Kidney (tissue), 13 donors: ENCODE measurements at regions not wholly inside any gene's neighbourhood (a gene's known extent, or its start where the extent isn't known, plus 50 kb on each side); places are given as distances from the start of the nearest gene placed in this dataset.

ENCODE experiments used
- DNase-seq, 5 donors: peaks; one replicate each; pipeline ENCODE4 v3.0.0-alpha.2; 2013 to 2020
- FAIRE-seq: peaks from 2 replicates; lab custom pipeline; 2012; peaks lifted over from hg19 to GRCh38; lab: Jason Lieb, UNC
- H3K27ac ChIP-seq, 2 donors: one replicate each; pipeline ENCODE4 v1.7.0; 2013; ENCODE audit warnings: low read depth in 2 of 2, low read length in 2 of 2, inconsistent platforms in 1 of 2
- H3K27me3 ChIP-seq: one replicate; pipeline ENCODE4 v1.7.1; 2013; ENCODE audit warnings: low read length, inconsistent platforms; ENCODE audit not compliant: control insufficient read depth, insufficient read depth
- H3K36me3 ChIP-seq, 3 donors: one replicate each; pipeline versions ENCODE4 v1.7.0 to v1.7.1; 2013; ENCODE audit warnings: low read length in 3 of 3, control low read depth in 1 of 3, inconsistent platforms in 1 of 3; ENCODE audit not compliant: insufficient read depth in 3 of 3, control insufficient read depth in 2 of 3
- H3K4me1 ChIP-seq, 3 donors: one replicate each; pipeline versions ENCODE4 v1.7.0 to v1.7.1; 2013; ENCODE audit warnings: low read length in 3 of 3, inconsistent platforms in 1 of 3, low read depth in 1 of 3; ENCODE audit not compliant: control insufficient read depth in 2 of 3, insufficient read depth in 2 of 3
- H3K4me3 ChIP-seq, 3 donors: one replicate each; pipeline versions ENCODE4 v1.7.0 to v1.8.1; 2013; ENCODE audit warnings: low read length in 3 of 3, control low read depth in 1 of 3, inconsistent platforms in 1 of 3
- H3K9ac ChIP-seq, 3 donors: one replicate each; pipeline versions ENCODE4 v1.7.0 to v1.7.1; 2013; ENCODE audit warnings: low read length in 3 of 3, control low read depth in 1 of 3, inconsistent platforms in 1 of 3
- H3K9me3 ChIP-seq, 3 donors: one replicate each; pipeline versions ENCODE4 v1.7.0 to v1.7.1; 2013; ENCODE audit warnings: low read length in 3 of 3, control low read depth in 1 of 3, inconsistent platforms in 1 of 3; ENCODE audit not compliant: control insufficient read depth in 2 of 3, insufficient read depth in 1 of 3
- intact Hi-C: fragments of 100-400 bp; cut with DNase I; formaldehyde crosslinking; loops from one replicate; pipeline ENCODE4 v1.11.1; 2022
- TF ChIP-seq, protein P1 (sequence below): IDR thresholded peaks from 3 replicates; pipeline ENCODE4 v1.5.1; 2012; ENCODE audit warnings: mild to moderate bottlenecking, moderate library complexity, borderline replicate concordance; ENCODE audit not compliant: insufficient read depth; ENCODE audit errors: extremely low read depth
- donor health status: control.
- donor health status: control.
- donor health status: control.
- donor health status: control.
- donor health status: control.
- donor health status: DM: yes; HTN: yes; CAD: no.
- donor health status: Normal renal cell carcinoma (clear cell type).

DNA sequence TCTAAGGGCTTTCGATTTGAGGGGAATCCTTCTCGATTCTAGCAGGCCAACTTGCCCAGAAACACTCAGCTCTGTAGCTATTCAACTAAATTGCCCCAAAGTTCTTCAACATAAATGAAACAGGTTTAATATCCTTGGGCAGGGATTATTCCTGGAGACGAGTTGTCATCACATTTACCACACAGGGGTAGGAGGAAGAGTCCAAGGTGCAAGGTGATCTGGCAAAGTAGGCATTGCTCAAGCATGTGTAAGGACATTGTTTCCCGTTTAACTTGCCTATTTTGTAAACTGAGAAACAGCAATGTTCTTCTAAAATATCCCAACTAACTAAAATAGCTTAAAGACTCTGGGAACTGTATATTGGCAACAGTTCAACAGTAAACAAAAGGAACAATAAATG is 814.3 kb downstream of the BCL11A start:
- FAIRE-seq, result no peak
- H3K27me3 ChIP-seq, result no peaks in the 10 kb centered on the region
- no peaks in the 10 kb centered on the region for H3K4me1 ChIP-seq
- no peak overlapping the region for H3K9ac ChIP-seq
- TF ChIP-seq, protein P1, sequence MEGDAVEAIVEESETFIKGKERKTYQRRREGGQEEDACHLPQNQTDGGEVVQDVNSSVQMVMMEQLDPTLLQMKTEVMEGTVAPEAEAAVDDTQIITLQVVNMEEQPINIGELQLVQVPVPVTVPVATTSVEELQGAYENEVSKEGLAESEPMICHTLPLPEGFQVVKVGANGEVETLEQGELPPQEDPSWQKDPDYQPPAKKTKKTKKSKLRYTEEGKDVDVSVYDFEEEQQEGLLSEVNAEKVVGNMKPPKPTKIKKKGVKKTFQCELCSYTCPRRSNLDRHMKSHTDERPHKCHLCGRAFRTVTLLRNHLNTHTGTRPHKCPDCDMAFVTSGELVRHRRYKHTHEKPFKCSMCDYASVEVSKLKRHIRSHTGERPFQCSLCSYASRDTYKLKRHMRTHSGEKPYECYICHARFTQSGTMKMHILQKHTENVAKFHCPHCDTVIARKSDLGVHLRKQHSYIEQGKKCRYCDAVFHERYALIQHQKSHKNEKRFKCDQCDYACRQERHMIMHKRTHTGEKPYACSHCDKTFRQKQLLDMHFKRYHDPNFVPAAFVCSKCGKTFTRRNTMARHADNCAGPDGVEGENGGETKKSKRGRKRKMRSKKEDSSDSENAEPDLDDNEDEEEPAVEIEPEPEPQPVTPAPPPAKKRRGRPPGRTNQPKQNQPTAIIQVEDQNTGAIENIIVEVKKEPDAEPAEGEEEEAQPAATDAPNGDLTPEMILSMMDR, result no peak
- intact Hi-C loops, result no loop called here
- H3K4me3 ChIP-seq, result no peak overlapping the region
- no peaks in the 10 kb centered on the region for H3K36me3 ChIP-seq
- no peaks in the 10 kb centered on the region for H3K9me3 ChIP-seq
- no peak for DNase-seq
- no peak overlapping the region for H3K27ac ChIP-seq

DNA sequence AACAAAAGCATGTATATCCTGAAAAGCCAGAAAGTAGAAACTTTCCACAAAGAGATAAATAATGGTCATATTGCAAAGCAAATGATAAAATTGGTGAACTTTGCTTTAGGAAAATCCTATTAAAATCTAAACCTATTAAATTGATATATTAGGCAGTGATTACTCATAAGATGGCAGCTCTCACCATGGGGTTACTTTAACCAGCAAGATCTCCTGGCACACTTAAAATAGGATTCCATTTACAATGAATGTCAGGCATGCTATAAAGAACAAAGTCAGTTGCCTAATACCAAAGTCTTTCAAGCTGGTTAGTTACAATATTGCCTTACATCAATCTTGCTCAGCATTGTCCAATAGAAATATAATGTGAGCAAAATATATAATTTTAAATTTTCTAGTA is 816.2 kb downstream of the BCL11A start:
- Histone ChIP-seq H3K9me3 (no peaks in the 10 kb centered on the region), H3K27ac (no peak overlapping the region), H3K4me3 (no peak overlapping the region), H3K9ac (no peak overlapping the region), H3K27me3 (no peaks in the 10 kb centered on the region), H3K4me1 (no peaks in the 10 kb centered on the region), H3K36me3 (no peaks in the 10 kb centered on the region)
- no peak for DNase-seq
- intact Hi-C loops, result no loop called here
- TF ChIP-seq, protein P1, result no peak
- no peak for FAIRE-seq

DNA sequence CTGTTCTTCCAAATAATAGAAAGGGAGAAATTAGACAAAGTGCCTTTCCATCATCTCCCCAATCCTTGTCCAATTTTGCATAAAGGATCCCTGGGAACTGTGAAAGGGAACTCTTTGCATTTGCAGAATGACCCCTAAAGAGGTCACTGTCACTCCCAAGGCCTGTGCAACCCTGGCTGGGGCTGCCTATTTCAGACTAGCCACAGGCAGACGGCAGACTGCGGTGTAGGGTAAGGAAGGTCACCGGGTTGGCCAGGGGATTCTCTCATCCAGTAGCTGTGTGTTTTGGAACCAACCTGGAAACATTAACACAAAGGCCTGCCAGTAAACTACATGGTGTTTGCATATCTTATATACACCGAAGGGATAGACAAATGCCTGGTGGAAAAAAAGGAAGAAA is 818.7 kb downstream of the BCL11A start:
- Histone ChIP-seq H3K9me3 (no peaks in the 10 kb centered on the region), H3K4me1 (no peaks in the 10 kb centered on the region), H3K4me3 (no peak overlapping the region), H3K27me3 (no peaks in the 10 kb centered on the region), H3K27ac (no peak overlapping the region), H3K9ac (no peak overlapping the region), H3K36me3 (no peaks in the 10 kb centered on the region)
- intact Hi-C loops, result no loop called here
- TF ChIP-seq, protein P1, result no peak
- no peak for DNase-seq
- FAIRE-seq, result no peak

DNA sequence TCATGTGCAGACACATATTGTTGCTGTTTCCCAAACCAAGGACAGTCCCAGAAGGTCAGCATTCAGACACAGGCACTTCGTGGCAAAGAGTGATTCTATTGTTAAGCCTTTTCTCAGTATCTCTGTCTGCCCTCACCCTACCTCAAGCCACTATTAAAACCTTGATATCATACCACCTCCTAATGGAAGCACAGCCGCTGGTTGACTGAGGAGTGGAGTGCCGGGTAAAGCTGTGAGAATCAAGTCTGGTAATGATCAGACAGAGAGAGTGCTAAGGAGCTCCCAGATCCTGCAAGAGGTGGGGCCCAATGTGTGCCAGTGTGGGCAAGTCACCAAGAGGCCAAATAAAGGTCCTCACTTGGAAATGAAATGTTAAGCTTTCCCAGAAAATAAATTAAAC is 819.5 kb downstream of the BCL11A start:
- no peaks in the 10 kb centered on the region for H3K27me3 ChIP-seq
- FAIRE-seq (no peak), DNase-seq (no peak)
- H3K9me3 ChIP-seq, result no peaks in the 10 kb centered on the region
- H3K27ac ChIP-seq, result no peak overlapping the region
- H3K4me3 ChIP-seq, result no peak overlapping the region
- H3K4me1 ChIP-seq, result no peaks in the 10 kb centered on the region
- H3K36me3 ChIP-seq, result no peaks in the 10 kb centered on the region
- TF ChIP-seq, protein P1, result no peak
- H3K9ac ChIP-seq, result no peak overlapping the region
- intact Hi-C loops, result no loop called here
